ENCODE measurements at regions not wholly inside any gene's neighbourhood (a gene's known extent, or its start where the extent isn't known, plus 50 kb on each side); places are given as distances from the start of the nearest gene placed in this dataset.

DNA sequence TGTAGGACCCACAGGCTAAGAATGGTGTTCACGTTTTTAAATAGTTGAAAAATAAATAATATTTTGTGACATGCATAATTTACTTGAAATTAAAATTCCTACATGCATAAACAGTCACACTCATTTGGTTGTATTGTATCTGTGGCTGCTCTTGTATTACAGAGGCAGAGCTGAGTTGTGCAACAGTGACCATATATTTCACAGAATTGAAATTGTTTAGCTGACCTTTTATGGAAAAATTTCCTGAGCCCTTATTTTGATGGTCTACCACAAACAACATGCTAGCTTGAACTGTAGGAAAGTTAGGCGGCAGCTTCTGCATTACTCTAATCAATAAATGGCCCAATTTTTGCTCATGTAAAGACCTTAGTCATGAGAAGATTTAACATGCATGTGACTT lies 633.4 kb upstream of the AADAT start:
- no peaks in the 10 kb centered on the region for H3K9me3 ChIP-seq
- no peak for TF ChIP-seq POLR2A (IDR thresholded peaks at IDR 0.05)
- TF ChIP-seq, protein P1, sequence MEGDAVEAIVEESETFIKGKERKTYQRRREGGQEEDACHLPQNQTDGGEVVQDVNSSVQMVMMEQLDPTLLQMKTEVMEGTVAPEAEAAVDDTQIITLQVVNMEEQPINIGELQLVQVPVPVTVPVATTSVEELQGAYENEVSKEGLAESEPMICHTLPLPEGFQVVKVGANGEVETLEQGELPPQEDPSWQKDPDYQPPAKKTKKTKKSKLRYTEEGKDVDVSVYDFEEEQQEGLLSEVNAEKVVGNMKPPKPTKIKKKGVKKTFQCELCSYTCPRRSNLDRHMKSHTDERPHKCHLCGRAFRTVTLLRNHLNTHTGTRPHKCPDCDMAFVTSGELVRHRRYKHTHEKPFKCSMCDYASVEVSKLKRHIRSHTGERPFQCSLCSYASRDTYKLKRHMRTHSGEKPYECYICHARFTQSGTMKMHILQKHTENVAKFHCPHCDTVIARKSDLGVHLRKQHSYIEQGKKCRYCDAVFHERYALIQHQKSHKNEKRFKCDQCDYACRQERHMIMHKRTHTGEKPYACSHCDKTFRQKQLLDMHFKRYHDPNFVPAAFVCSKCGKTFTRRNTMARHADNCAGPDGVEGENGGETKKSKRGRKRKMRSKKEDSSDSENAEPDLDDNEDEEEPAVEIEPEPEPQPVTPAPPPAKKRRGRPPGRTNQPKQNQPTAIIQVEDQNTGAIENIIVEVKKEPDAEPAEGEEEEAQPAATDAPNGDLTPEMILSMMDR (IDR thresholded peaks at IDR 0.05 in 4 of 5, conservative IDR thresholded peaks at IDR 0.05 in 1 of 5): no peak
- ATAC-seq: no peak
- intact Hi-C loops (cut with DNase I; ENCODE audit: low total_unique reads): no loop called here
- no peak overlapping the region for H3K4me3 ChIP-seq
- H3K4me1 ChIP-seq: no peaks in the 10 kb centered on the region
- DNase-seq: no peak
- H3K27me3 ChIP-seq: no peaks in the 10 kb centered on the region
- H3K36me3 ChIP-seq: no peaks in the 10 kb centered on the region
- no peak overlapping the region for H3K27ac ChIP-seq
- in situ Hi-C loops (cut with MboI; ENCODE audit: low sequenced_read_pairs in 4 of 4): no loop called here

DNA sequence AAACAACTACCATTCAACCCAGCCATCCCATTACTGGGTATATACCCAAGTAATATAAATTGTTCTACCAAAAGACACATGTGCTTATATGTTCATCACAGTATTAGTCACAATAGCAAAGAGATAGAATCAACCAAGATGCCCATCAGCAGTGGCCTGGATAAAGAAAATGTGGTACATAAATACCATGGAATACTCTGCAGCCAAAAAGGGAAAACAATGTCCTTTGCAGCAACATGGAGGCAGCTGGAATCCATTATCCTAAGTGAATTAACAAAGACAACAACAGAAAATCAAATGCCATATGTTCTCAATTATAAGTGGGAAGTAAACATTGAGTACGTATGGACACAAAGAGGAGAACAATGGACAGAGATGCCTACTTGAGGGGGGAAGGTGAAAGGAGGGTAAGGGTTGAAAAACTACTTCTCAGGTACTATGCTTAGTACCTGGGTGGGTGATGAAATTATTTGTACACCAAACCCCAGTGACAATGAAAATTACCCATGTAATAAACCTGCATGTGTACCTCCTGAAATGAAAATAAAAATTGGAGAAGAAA lies 632.1 kb upstream of the AADAT start:
- no peak overlapping the region for H3K4me3 ChIP-seq
- H3K9me3 ChIP-seq: no peaks in the 10 kb centered on the region
- H3K4me1 ChIP-seq: no peaks in the 10 kb centered on the region
- ATAC-seq: no peak
- no peak for DNase-seq
- no peak overlapping the region for H3K27ac ChIP-seq
- intact Hi-C loops (cut with DNase I; ENCODE audit: low total_unique reads) (no loop called here), in situ Hi-C loops (cut with MboI; ENCODE audit: low sequenced_read_pairs in 4 of 4) (no loop called here)
- TF ChIP-seq POLR2A (IDR thresholded peaks at IDR 0.05): no peak
- TF ChIP-seq, protein P1 (IDR thresholded peaks at IDR 0.05 in 4 of 5, conservative IDR thresholded peaks at IDR 0.05 in 1 of 5): no peak
- H3K27me3 ChIP-seq: no peaks in the 10 kb centered on the region
- no peaks in the 10 kb centered on the region for H3K36me3 ChIP-seq

DNA sequence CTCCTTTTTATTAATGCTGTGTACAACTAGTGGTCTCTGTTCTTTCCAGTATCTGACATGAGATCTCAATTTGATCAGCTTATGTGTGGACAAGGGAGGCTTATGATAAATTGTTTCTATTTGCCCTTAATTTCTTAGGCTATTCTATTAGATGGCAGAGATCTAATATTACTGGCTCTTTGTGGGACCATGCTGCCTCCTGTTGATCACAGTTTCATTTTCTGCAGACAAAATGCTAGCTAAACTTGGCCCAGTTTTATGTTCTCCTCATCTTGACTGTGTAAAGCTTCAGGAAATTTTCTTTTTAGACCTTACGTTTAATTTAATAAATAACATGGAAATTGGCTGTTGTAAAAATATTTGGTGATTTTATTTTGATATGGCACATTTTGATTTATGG lies 627.1 kb upstream of the AADAT start:
- intact Hi-C loops (cut with DNase I; ENCODE audit: low total_unique reads): no loop called here
- no peak overlapping the region for H3K4me3 ChIP-seq
- H3K27me3 ChIP-seq: no peaks in the 10 kb centered on the region
- no peaks in the 10 kb centered on the region for H3K9me3 ChIP-seq
- H3K36me3 ChIP-seq: no peaks in the 10 kb centered on the region
- no peaks in the 10 kb centered on the region for H3K4me1 ChIP-seq
- in situ Hi-C loops (cut with MboI; ENCODE audit: low sequenced_read_pairs in 4 of 4): no loop called here
- TF ChIP-seq, protein P1 (IDR thresholded peaks at IDR 0.05 in 4 of 5, conservative IDR thresholded peaks at IDR 0.05 in 1 of 5): no peak
- TF ChIP-seq POLR2A (IDR thresholded peaks at IDR 0.05): no peak
- H3K27ac ChIP-seq: no peak overlapping the region
- DNase-seq: no peak
- ATAC-seq: no peak

DNA sequence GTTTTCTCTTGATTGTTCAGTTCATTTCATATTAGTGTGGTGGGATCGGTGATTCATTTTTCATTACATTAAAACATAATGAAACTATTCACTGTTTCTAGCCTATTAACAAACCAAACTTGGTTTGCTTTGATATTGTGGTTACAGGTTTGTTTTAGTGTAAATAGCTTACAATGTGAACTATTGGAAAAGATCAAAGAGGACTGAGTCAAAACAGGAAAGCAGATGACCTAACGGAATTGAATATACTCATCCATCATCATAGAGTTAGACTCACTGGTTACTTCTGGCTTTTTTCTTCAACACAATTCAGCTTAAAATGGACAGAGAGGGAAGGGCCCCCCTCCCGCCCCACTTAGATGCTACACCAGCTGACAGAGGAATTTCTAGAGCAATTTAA lies 616.2 kb upstream of the AADAT start:
- in situ Hi-C loops (cut with MboI; ENCODE audit: low sequenced_read_pairs in 4 of 4): no loop called here
- TF ChIP-seq, protein P1 (IDR thresholded peaks at IDR 0.05 in 4 of 5, conservative IDR thresholded peaks at IDR 0.05 in 1 of 5): no peak
- no peak for TF ChIP-seq POLR2A (IDR thresholded peaks at IDR 0.05)

DNA sequence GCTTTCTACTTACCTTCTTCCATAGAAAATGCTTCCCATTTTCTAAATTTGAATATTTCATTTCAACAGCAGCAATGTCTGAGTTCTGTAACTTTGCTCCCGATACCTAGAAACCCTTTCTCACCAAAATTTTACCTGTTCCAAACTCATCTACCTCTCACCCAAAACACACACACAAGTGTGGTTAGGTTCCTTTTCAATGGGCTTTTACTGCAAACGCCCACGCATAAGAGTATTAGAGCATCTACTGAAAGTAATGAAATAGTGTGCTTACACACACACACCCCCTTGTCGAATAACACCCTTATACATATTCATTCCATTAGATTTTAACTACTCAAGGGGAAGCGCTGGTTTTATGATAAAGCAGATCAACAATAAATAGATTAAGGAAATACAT lies 610.3 kb upstream of the AADAT start:
- DNase-seq (no peak), ATAC-seq (no peak)
- in situ Hi-C loops (cut with MboI; ENCODE audit: low sequenced_read_pairs in 4 of 4): no loop called here
- Histone ChIP-seq H3K27me3 (no peaks in the 10 kb centered on the region), H3K4me3 (no peak overlapping the region), H3K27ac (no peak overlapping the region), H3K9me3 (no peaks in the 10 kb centered on the region), H3K36me3 (no peaks in the 10 kb centered on the region), H3K4me1 (no peaks in the 10 kb centered on the region)
- TF ChIP-seq POLR2A (IDR thresholded peaks at IDR 0.05): no peak
- TF ChIP-seq, protein P1 (IDR thresholded peaks at IDR 0.05 in 4 of 5, conservative IDR thresholded peaks at IDR 0.05 in 1 of 5): no peak
- intact Hi-C loops (cut with DNase I; ENCODE audit: low total_unique reads): no loop called here

More for the DNA sequence above, 616.2 kb upstream of the AADAT start:
- intact Hi-C loops (cut with DNase I; ENCODE audit: low total_unique reads): no loop called here
- Histone ChIP-seq H3K4me3 (no peak overlapping the region), H3K9me3 (no peaks in the 10 kb centered on the region), H3K36me3 (no peaks in the 10 kb centered on the region), H3K27me3 (no peaks in the 10 kb centered on the region), H3K27ac (no peak overlapping the region), H3K4me1 (no peaks in the 10 kb centered on the region)
- no peak for ATAC-seq
- no peak for DNase-seq

Measured in gastrocnemius medialis (tissue), 4 donors.